ENCODE measurements at regions not wholly inside any gene's neighbourhood (a gene's known extent, or its start where the extent isn't known, plus 50 kb on each side); places are given as distances from the start of the nearest gene placed in this dataset.

GRCh38 chr13:30821421-30821820, 84.7 kb upstream of the MEDAG start:
- Histone ChIP-seq H2BK5ac (ENCODE audit: low read depth, low read length) (no peak overlapping the region), H3K36me3 (ENCODE audit: control insufficient read depth in 2 of 4, insufficient read depth in 4 of 4, low read length in 3 of 4) (no peaks in the 10 kb centered on the region), H3K4me1 (replicated peaks in 1 of 4; ENCODE audit: control insufficient read depth in 3 of 4, insufficient read depth in 4 of 4, low read length in 3 of 4) (no peaks in the 10 kb centered on the region), H2BK15ac (ENCODE audit: low read length) (no peak overlapping the region), H3K14ac (ENCODE audit: insufficient read length) (no peak overlapping the region), H4K20me1 (replicated peaks in 1 of 2; ENCODE audit: control insufficient read depth in 1 of 2, insufficient read depth in 2 of 2, low read length in 2 of 2) (no peaks in the 10 kb centered on the region), H3K23ac (ENCODE audit: insufficient read length) (no peak overlapping the region), H3K9ac (replicated peaks in 1 of 4; ENCODE audit: extremely low read depth in 1 of 4, low read depth in 3 of 4, low read length in 3 of 4) (no peak overlapping the region), H4K5ac (ENCODE audit: insufficient read length, low read depth, low read length) (no peak overlapping the region), H3K4me2 (ENCODE audit: insufficient read depth in 1 of 2, low read depth in 2 of 2, low read length in 2 of 2) (no peak overlapping the region), H3K23me2 (ENCODE audit: low read depth, low read length) (no peaks in the 10 kb centered on the region; the same call in 1 of the 2 replicates), H2AFZ (ENCODE audit: low read length) (no peak overlapping the region), H3K4ac (replicated peaks; ENCODE audit: insufficient read length, low read depth, low read length) (no peak overlapping the region), H3K56ac (replicated peaks; ENCODE audit: insufficient read length, low read depth, low read length) (no peak overlapping the region), H3K79me2 (ENCODE audit: control insufficient read depth in 1 of 2, insufficient read depth in 2 of 2, low read length in 2 of 2) (no peaks in the 10 kb centered on the region), H3K4me3 (ENCODE audit: extremely low read depth in 1 of 4, insufficient read depth in 2 of 4, low read depth in 3 of 4, low read length in 4 of 4) (no peak overlapping the region), H2BK20ac (ENCODE audit: low read length) (no peak overlapping the region), H4K8ac (ENCODE audit: extremely low read depth, insufficient read depth, low read length) (no peak overlapping the region), H3K27ac (ENCODE audit: low read depth, low read length) (no peak overlapping the region), H3K18ac (ENCODE audit: extremely low read depth, low read length) (no peak overlapping the region), H4K91ac (replicated peaks; ENCODE audit: insufficient read length, low read length) (no peak overlapping the region), H2BK120ac (replicated peaks; ENCODE audit: low read depth, low read length) (no peak overlapping the region), H2BK12ac (ENCODE audit: low read depth, low read length) (no peak overlapping the region), H3K9me3 (ENCODE audit: insufficient read depth in 2 of 2, low read depth in 1 of 2, low read length in 1 of 2) (no peaks in the 10 kb centered on the region), H3K27me3 (replicated peaks in 1 of 4; ENCODE audit: control insufficient read depth in 3 of 4, extremely low read depth in 1 of 4, insufficient read depth in 3 of 4, low read length in 3 of 4) (peaks cover 0 to 2% (median 0%) of the 10 kb centered on the region in 4 experiments; a peak in 2 of 7 replicates), H3K79me1 (ENCODE audit: low read depth, low read length) (no peaks in the 10 kb centered on the region), H2AK5ac (ENCODE audit: low read depth, low read length) (no peak overlapping the region)
- FAIRE-seq (no peak), DNase-seq (ENCODE audit: low read depth in 1 of 2, low spot score in 2 of 2) (no peak)
- ChIA-PET CTCF (ENCODE audit: partially characterized antibody) (interaction anchor here (0.6 to 1.0 kb wide), 2 partner anchors 72 to 231 kb away, joined by 3 to 4 read pairs; no protein-coding TSS in a partner anchor), POLR2A (ENCODE audit: partially characterized antibody) (no interaction called here)
- WGBS, 2 experiments (ENCODE audit: extremely low coverage in 1 of 2, insufficient coverage in 1 of 2, insufficient read length in 1 of 2, insufficient replicate concordance in 2 of 2, low coverage in 1 of 2, low lambda C conversion rate in 2 of 2, missing lambda C conversion rate in 1 of 2), result 86% methylated on average over 2 of the region's 2 CpGs; no CpG with 5 or more reads in 1 of the 2 experiments
- TF ChIP-seq EGR1 (IDR thresholded peaks at IDR 0.05; ENCODE audit: borderline replicate concordance, low read depth, low read length) (no peak), EZH2 (IDR thresholded peaks at IDR 0.05; ENCODE audit: low read depth, low read length, severe bottlenecking) (no peak), ATF3 (IDR thresholded peaks at IDR 0.05; ENCODE audit: insufficient read depth, low read depth, low read length) (no peak), POLR2A (IDR thresholded peaks at IDR 0.05; ENCODE audit: control extremely low read depth in 1 of 2, low read depth in 2 of 2, low read length in 2 of 2) (no peak), GABPA (IDR thresholded peaks at IDR 0.05; ENCODE audit: borderline replicate concordance, insufficient read depth, low read length) (no peak), USF2 (IDR thresholded peaks at IDR 0.05; ENCODE audit: low read length) (no peak), GTF2F1 (IDR thresholded peaks at IDR 0.05; ENCODE audit: borderline replicate concordance, low read depth, low read length) (no peak), KDM4A (IDR thresholded peaks at IDR 0.05; ENCODE audit: low read depth, low read length, severe bottlenecking) (no peak)
- TF ChIP-seq, protein P1, sequence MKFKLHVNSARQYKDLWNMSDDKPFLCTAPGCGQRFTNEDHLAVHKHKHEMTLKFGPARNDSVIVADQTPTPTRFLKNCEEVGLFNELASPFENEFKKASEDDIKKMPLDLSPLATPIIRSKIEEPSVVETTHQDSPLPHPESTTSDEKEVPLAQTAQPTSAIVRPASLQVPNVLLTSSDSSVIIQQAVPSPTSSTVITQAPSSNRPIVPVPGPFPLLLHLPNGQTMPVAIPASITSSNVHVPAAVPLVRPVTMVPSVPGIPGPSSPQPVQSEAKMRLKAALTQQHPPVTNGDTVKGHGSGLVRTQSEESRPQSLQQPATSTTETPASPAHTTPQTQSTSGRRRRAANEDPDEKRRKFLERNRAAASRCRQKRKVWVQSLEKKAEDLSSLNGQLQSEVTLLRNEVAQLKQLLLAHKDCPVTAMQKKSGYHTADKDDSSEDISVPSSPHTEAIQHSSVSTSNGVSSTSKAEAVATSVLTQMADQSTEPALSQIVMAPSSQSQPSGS (IDR thresholded peaks at IDR 0.05; ENCODE audit: low read length), result no peak
- TF ChIP-seq, protein P2, sequence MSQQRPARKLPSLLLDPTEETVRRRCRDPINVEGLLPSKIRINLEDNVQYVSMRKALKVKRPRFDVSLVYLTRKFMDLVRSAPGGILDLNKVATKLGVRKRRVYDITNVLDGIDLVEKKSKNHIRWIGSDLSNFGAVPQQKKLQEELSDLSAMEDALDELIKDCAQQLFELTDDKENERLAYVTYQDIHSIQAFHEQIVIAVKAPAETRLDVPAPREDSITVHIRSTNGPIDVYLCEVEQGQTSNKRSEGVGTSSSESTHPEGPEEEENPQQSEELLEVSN (IDR thresholded peaks at IDR 0.05), result no peak

Measured in H1 (cell line).